ENCODE measurements at regions not wholly inside any gene's neighbourhood (a gene's known extent, or its start where the extent isn't known, plus 50 kb on each side); places are given as distances from the start of the nearest gene placed in this dataset.

DNA sequence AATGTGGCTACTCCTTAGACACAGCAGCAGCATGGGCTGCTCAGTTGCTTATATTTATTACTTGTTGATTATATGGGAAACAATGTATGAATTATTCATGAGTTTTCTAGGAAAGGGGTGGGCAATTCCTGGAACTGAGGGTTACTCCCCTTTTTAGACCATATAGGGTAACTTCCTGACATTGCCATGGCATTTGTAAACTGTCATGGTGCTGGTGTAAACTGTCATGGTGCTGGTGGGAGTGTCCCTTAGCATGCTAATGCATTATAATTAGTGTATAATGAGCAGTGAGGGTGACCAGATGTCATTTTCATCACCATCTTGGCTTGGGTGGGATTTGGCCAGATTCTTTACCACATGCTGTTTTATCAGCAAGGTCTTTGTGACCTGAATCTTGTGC is 734.6 kb upstream of the PTPRD start:
- Histone ChIP-seq H3K27ac (ENCODE audit: insufficient read depth, low read length) (no peak overlapping the region), H4K91ac (ENCODE audit: insufficient read depth, low read depth, low read length) (no peak overlapping the region), H3K23ac (ENCODE audit: low read depth, low read length) (no peak overlapping the region), H2AK5ac (ENCODE audit: low read depth, low read length) (no peak overlapping the region), H2BK15ac (ENCODE audit: low read depth, low read length) (no peak overlapping the region), H4K5ac (ENCODE audit: low read depth, low read length) (no peak overlapping the region), H2BK120ac (ENCODE audit: low read depth, low read length) (no peak overlapping the region), H3K4ac (ENCODE audit: low read depth, low read length) (no peak overlapping the region), H3K79me1 (ENCODE audit: low read depth in 1 of 2, low read length in 2 of 2) (no peaks in the 10 kb centered on the region), H4K8ac (ENCODE audit: low read depth in 2 of 2, low read length in 2 of 2) (no peak overlapping the region), H3K9me1 (ENCODE audit: insufficient read depth, low read length) (no peaks in the 10 kb centered on the region), H3K4me2 (ENCODE audit: low read depth, low read length) (no peak overlapping the region), H3K56ac (ENCODE audit: extremely low read depth, insufficient read depth, low read length) (no peak overlapping the region), H3K36me3 (ENCODE audit: control insufficient read depth, insufficient read depth, low read length) (no peaks in the 10 kb centered on the region), H2AFZ (replicated peaks; ENCODE audit: low read length, poor library complexity) (no peak overlapping the region), H3K27me3 (ENCODE audit: control insufficient read depth, insufficient read depth, low read length) (no peaks in the 10 kb centered on the region), H2BK5ac (ENCODE audit: low read depth, low read length, poor library complexity, severe bottlenecking) (no peak overlapping the region), H3K18ac (ENCODE audit: low read depth, low read length) (no peak overlapping the region), H3K4me3 (ENCODE audit: insufficient read depth, low read depth, low read length) (no peak overlapping the region), H4K20me1 (ENCODE audit: insufficient read depth, low read length) (no peaks in the 10 kb centered on the region), H3K9ac (ENCODE audit: low read depth, low read length) (no peak overlapping the region), H2BK20ac (ENCODE audit: low read depth, low read length) (no peak overlapping the region), H3K4me1 (ENCODE audit: control insufficient read depth, insufficient read depth, low read length) (no peaks in the 10 kb centered on the region), H3K14ac (replicated peaks; ENCODE audit: low read depth, low read length) (no peak overlapping the region), H3K9me3 (ENCODE audit: control insufficient read depth, insufficient read depth, low read length) (peaks cover 8% of the 10 kb centered on the region), H2AK9ac (replicated peaks; ENCODE audit: low read depth, low read length, poor library complexity) (no peak overlapping the region)
- no peak for TF ChIP-seq MAZ (IDR thresholded peaks at IDR 0.05; ENCODE audit: borderline replicate concordance, low read depth, low read length)
- TF ChIP-seq MXI1 (IDR thresholded peaks at IDR 0.05; ENCODE audit: borderline replicate concordance, low read depth, low read length), result no peak
- no peak for TF ChIP-seq NFE2L2 (IDR thresholded peaks at IDR 0.05; ENCODE audit: low read depth, low read length)
- no peak for TF ChIP-seq CHD1 (IDR thresholded peaks at IDR 0.05; ENCODE audit: low read depth, low read length)
- TF ChIP-seq POLR2A (IDR thresholded peaks at IDR 0.05; ENCODE audit: low read depth, low read length), result no peak
- TF ChIP-seq RFX5 (IDR thresholded peaks at IDR 0.05; ENCODE audit: low read depth, low read length), result no peak
- no peak for TF ChIP-seq FOS (IDR thresholded peaks at IDR 0.05; ENCODE audit: low read depth, low read length)
- no peak for TF ChIP-seq MAFK (IDR thresholded peaks at IDR 0.05; ENCODE audit: low read depth, low read length)
- TF ChIP-seq BHLHE40 (IDR thresholded peaks at IDR 0.05; ENCODE audit: low read depth, low read length), result no peak
- ChIA-PET POLR2A (ENCODE audit: unreplicated experiment) (no interaction called here), CTCF (no interaction called here)
- BruUV-seq (replicated peaks), result no TSS peak
- dilution Hi-C loops (cut with HindIII; ENCODE audit: low sequenced_read_pairs, unreplicated experiment), result no loop called here
- intact Hi-C loops (cut with micrococcal nuclease), result no loop called here
- ATAC-seq (ENCODE audit: low read depth) (no peak), DNase-seq (no peak)
- in situ Hi-C loops (cut with MboI; ENCODE audit: low sequenced_read_pairs), result no loop called here

Data from IMR-90 (cell line).